HG02623 (cell line): ENCODE measurements at regions not wholly inside any gene's neighbourhood (a gene's known extent, or its start where the extent isn't known, plus 50 kb on each side); places are given as distances from the start of the nearest gene placed in this dataset.
"Not testable (repeated sequence)": the region's sequence is repeated elsewhere in the genome, so short reads cannot be mapped to it uniquely, and the experiment has no call there.

Experiments
- ATAC-seq: cut with Tn5 transposase; IDR thresholded peaks from one replicate; pipeline ENCODE4 v1.9.1; 2021; ENCODE audit warnings: moderate library complexity; ENCODE audit not compliant: unreplicated experiment

- ATAC-seq = no peak
These were observed 1131.8 kb downstream of the PCDH7 start for GRCh38 chr4:31851946-31852345.

GRCh38 chr4:31877429-31877828 is 1157.3 kb downstream of the PCDH7 start:
- ATAC-seq = no peak

GRCh38 chr4:31880837-31881236 is 1160.7 kb downstream of the PCDH7 start:
- ATAC-seq = not testable (repeated sequence)

- no peak for ATAC-seq
These were observed 1176.2 kb downstream of the PCDH7 start for GRCh38 chr4:31896349-31896748.

- no peak for ATAC-seq
These were observed 1185.2 kb downstream of the PCDH7 start for GRCh38 chr4:31905363-31905762.

GRCh38 chr4:31908261-31908660 is 1188.1 kb downstream of the PCDH7 start:
- ATAC-seq = no peak

- no peak for ATAC-seq
These were observed 1197.2 kb downstream of the PCDH7 start for GRCh38 chr4:31917334-31917733.

GRCh38 chr4:31918891-31919290 is 1198.7 kb downstream of the PCDH7 start:
- no peak for ATAC-seq

- no peak for ATAC-seq
These were observed 1203.5 kb downstream of the PCDH7 start for GRCh38 chr4:31923634-31924033.

GRCh38 chr4:31929676-31930345 is 1209.6 kb downstream of the PCDH7 start:
- no peak for ATAC-seq

GRCh38 chr4:31946456-31946855 is 1226.3 kb downstream of the PCDH7 start:
- no peak for ATAC-seq

- no peak for ATAC-seq
These were observed 1226.9 kb downstream of the PCDH7 start for GRCh38 chr4:31947101-31947500.

GRCh38 chr4:31949045-31949444 is 1228.9 kb downstream of the PCDH7 start:
- no peak for ATAC-seq

GRCh38 chr4:31955346-31955745 is 1235.2 kb downstream of the PCDH7 start:
- ATAC-seq = no peak

GRCh38 chr4:31959972-31960371 is 1239.8 kb downstream of the PCDH7 start:
- no peak for ATAC-seq

GRCh38 chr4:31964685-31965084 is 1244.5 kb downstream of the PCDH7 start:
- ATAC-seq = no peak

- no peak for ATAC-seq
These were observed 1248.7 kb downstream of the PCDH7 start for GRCh38 chr4:31968842-31969241.

- no peak for ATAC-seq
These were observed 1254.4 kb downstream of the PCDH7 start for GRCh38 chr4:31974490-31975002.

GRCh38 chr4:31979988-31980387 is 1259.8 kb downstream of the PCDH7 start:
- no peak for ATAC-seq

GRCh38 chr4:31983246-31983645 is 1263.1 kb downstream of the PCDH7 start:
- ATAC-seq = no peak

- ATAC-seq = no peak
These were observed 1263.5 kb downstream of the PCDH7 start for GRCh38 chr4:31983677-31984076.

GRCh38 chr4:31984872-31985271 is 1264.7 kb downstream of the PCDH7 start:
- ATAC-seq = no peak
